ENCODE measurements at regions not wholly inside any gene's neighbourhood (a gene's known extent, or its start where the extent isn't known, plus 50 kb on each side); places are given as distances from the start of the nearest gene placed in this dataset.
A peak's percentile ranks its signal among the peaks of the same experiment; 100 is the strongest.

- no peak overlapping the region for H3K23ac ChIP-seq (ENCODE audit: insufficient read length)
- H4K20me1 ChIP-seq (replicated peaks in 1 of 2; ENCODE audit: control insufficient read depth in 1 of 2, insufficient read depth in 2 of 2, low read length in 2 of 2) = no peaks in the 10 kb centered on the region
- CTCF ChIA-PET (ENCODE audit: partially characterized antibody) = no interaction called here
- FAIRE-seq (no peak), DNase-seq (ENCODE audit: low read depth in 1 of 2, low spot score in 2 of 2) (no peak)
- no peaks in the 10 kb centered on the region for H3K27me3 ChIP-seq (replicated peaks in 1 of 4; ENCODE audit: control insufficient read depth in 3 of 4, extremely low read depth in 1 of 4, insufficient read depth in 3 of 4, low read length in 3 of 4)
- no peak overlapping the region for H3K27ac ChIP-seq (ENCODE audit: low read depth, low read length)
- POLR2A ChIA-PET (ENCODE audit: partially characterized antibody) = no interaction called here
- H4K91ac ChIP-seq (replicated peaks; ENCODE audit: insufficient read length, low read length) = no peak overlapping the region
- no peak overlapping the region for H4K5ac ChIP-seq (ENCODE audit: insufficient read length, low read depth, low read length)
- H2BK120ac ChIP-seq (replicated peaks; ENCODE audit: low read depth, low read length) = no peak overlapping the region
- H2BK20ac ChIP-seq (ENCODE audit: low read length) = no peak overlapping the region
- H3K14ac ChIP-seq (ENCODE audit: insufficient read length) = no peak overlapping the region
- H3K18ac ChIP-seq (ENCODE audit: extremely low read depth, low read length) = no peak overlapping the region
- H3K4me3 ChIP-seq (ENCODE audit: extremely low read depth in 1 of 4, insufficient read depth in 2 of 4, low read depth in 3 of 4, low read length in 4 of 4) = no peak overlapping the region
- no peak overlapping the region for H2BK5ac ChIP-seq (ENCODE audit: low read depth, low read length)
- no peaks in the 10 kb centered on the region for H3K79me1 ChIP-seq (ENCODE audit: low read depth, low read length)
- H4K8ac ChIP-seq (ENCODE audit: extremely low read depth, insufficient read depth, low read length) = no peak overlapping the region
- H3K4me1 ChIP-seq (replicated peaks in 1 of 4; ENCODE audit: control insufficient read depth in 3 of 4, insufficient read depth in 4 of 4, low read length in 3 of 4) = peaks cover 0 to 10% (median 5%) of the 10 kb centered on the region in 4 experiments; a peak in 3 of 7 replicates
- no peak overlapping the region for H2AK5ac ChIP-seq (ENCODE audit: low read depth, low read length)
- no peak overlapping the region for H3K9ac ChIP-seq (replicated peaks in 1 of 4; ENCODE audit: extremely low read depth in 1 of 4, low read depth in 3 of 4, low read length in 3 of 4)
- 100% methylated on average over 2 of the region's 2 CpGs; no CpG with 5 or more reads in 1 of the 2 experiments for WGBS, 2 experiments (ENCODE audit: extremely low coverage in 1 of 2, insufficient coverage in 1 of 2, insufficient read length in 1 of 2, insufficient replicate concordance in 2 of 2, low coverage in 1 of 2, low lambda C conversion rate in 2 of 2, missing lambda C conversion rate in 1 of 2)
- H3K4ac ChIP-seq (replicated peaks; ENCODE audit: insufficient read length, low read depth, low read length) = no peak overlapping the region
- H2BK12ac ChIP-seq (ENCODE audit: low read depth, low read length) = no peak overlapping the region
- no peaks in the 10 kb centered on the region for H3K79me2 ChIP-seq (ENCODE audit: control insufficient read depth in 1 of 2, insufficient read depth in 2 of 2, low read length in 2 of 2)
- H3K36me3 ChIP-seq (ENCODE audit: control insufficient read depth in 2 of 4, insufficient read depth in 4 of 4, low read length in 3 of 4) = no peaks in the 10 kb centered on the region; a peak in 1 of 8 replicates
- no peak overlapping the region for H2BK15ac ChIP-seq (ENCODE audit: low read length)
- 0 out of 2 replicates have a peak overlapping the region, but pooled peaks have one; percentile 57 for H2AFZ ChIP-seq (ENCODE audit: low read length)
- no peak overlapping the region for H3K4me2 ChIP-seq (ENCODE audit: insufficient read depth in 1 of 2, low read depth in 2 of 2, low read length in 2 of 2)
- H3K9me3 ChIP-seq (ENCODE audit: insufficient read depth in 2 of 2, low read depth in 1 of 2, low read length in 1 of 2) = no peaks in the 10 kb centered on the region
- no peak overlapping the region for H3K56ac ChIP-seq (replicated peaks; ENCODE audit: insufficient read length, low read depth, low read length)
- H3K23me2 ChIP-seq (ENCODE audit: low read depth, low read length) = no peaks in the 10 kb centered on the region
- TF ChIP-seq ATF3 (IDR thresholded peaks at IDR 0.05; ENCODE audit: insufficient read depth, low read depth, low read length) (no peak), CTCF (IDR thresholded peaks at IDR 0.05; ENCODE audit: control extremely low read depth in 1 of 3, insufficient read depth in 1 of 3, low read depth in 1 of 3, low read length in 3 of 3) (no peak), EGR1 (IDR thresholded peaks at IDR 0.05; ENCODE audit: borderline replicate concordance, low read depth, low read length) (no peak), TCF12 (IDR thresholded peaks at IDR 0.05; ENCODE audit: low read depth, low read length) (no peak), SP1 (IDR thresholded peaks at IDR 0.05; ENCODE audit: low read depth, low read length) (no peak), TAF1 (IDR thresholded peaks at IDR 0.05; ENCODE audit: low read depth, low read length) (no peak), CREB1 (IDR thresholded peaks at IDR 0.05) (no peak), BCL11A (IDR thresholded peaks at IDR 0.05; ENCODE audit: low read depth in 2 of 2, low read length in 2 of 2) (no peak), CBX5 (IDR thresholded peaks at IDR 0.05; ENCODE audit: low read depth, low read length) (no peak), RAD21 (IDR thresholded peaks at IDR 0.05 in 1 of 2, conservative IDR thresholded peaks at IDR 0.05 in 1 of 2; ENCODE audit: low read depth in 2 of 2, low read length in 2 of 2) (no peak)
Observed at GRCh38 chr9:105994970-105995369, 300.6 kb downstream of the TMEM38B start.

Measured in H1 (cell line).